ENCODE measurements at regions not wholly inside any gene's neighbourhood (a gene's known extent, or its start where the extent isn't known, plus 50 kb on each side); places are given as distances from the start of the nearest gene placed in this dataset.
A peak's percentile ranks its signal among the peaks of the same experiment; 100 is the strongest.

DNA sequence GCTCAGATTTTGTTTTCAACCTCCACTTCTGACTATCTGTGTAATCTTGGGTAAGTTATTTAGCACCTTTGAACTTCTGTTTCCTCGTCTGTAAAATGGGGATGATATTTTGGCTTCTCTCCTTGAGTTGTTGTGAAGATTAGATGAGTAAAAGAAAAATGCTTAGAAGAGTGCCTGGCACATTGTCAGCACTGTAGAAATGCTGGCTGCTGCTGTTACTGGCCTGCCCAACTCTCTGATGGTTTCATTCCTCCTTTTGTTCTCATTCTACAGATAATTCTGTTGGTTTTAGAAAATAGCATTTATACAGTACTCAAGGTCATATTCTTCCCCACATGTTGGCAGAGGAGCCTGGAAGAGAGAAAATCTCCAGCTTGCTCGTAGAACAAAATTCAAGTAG, 547.2 kb upstream of the JAG1 start:
- no peaks in the 10 kb centered on the region for H3K36me3 ChIP-seq (ENCODE audit: control insufficient read depth in 2 of 2, insufficient read depth in 2 of 2, low read length in 1 of 2)
- H3K4me3 ChIP-seq, result no peak overlapping the region
- no peak overlapping the region for H3K4me2 ChIP-seq (ENCODE audit: control insufficient read depth, insufficient read depth)
- WGBS (ENCODE audit: insufficient coverage, insufficient replicate concordance, low lambda C conversion rate, missing lambda C conversion rate), result 0% methylated on average over 2 of the region's 2 CpGs
- H3K9me3 ChIP-seq (replicated peaks; ENCODE audit: control insufficient read depth, insufficient read depth, low read length), result peaks cover 2% of the 10 kb centered on the region; the same call in 1 of the 3 replicates
- H2AFZ ChIP-seq (ENCODE audit: control insufficient read depth, low read depth, low read length), result peak overlapping the region; percentile 52; the same call in 1 of the 2 replicates
- DNase-seq (ENCODE audit: low read depth, low spot score) (no peak), FAIRE-seq (no peak), ATAC-seq (no peak)
- no peak overlapping the region for H3K9ac ChIP-seq (ENCODE audit: control insufficient read depth, insufficient read depth, low read length)
- TF ChIP-seq MYB (IDR thresholded peaks at IDR 0.05; ENCODE audit: borderline replicate concordance, low read depth, low read length) (no peak), BACH1 (IDR thresholded peaks at IDR 0.05; ENCODE audit: borderline replicate concordance) (no peak), EED (IDR thresholded peaks at IDR 0.05; ENCODE audit: low read depth) (no peak), MXI1 (IDR thresholded peaks at IDR 0.05; ENCODE audit: low read depth, low read length) (no peak), SMAD1 (IDR thresholded peaks at IDR 0.05; ENCODE audit: low read depth, partially characterized antibody) (no peak), ZNF24 (IDR thresholded peaks at IDR 0.05) (no peak), SREBF2 (IDR thresholded peaks at IDR 0.05; ENCODE audit: low read length) (no peak)
- TF ChIP-seq, protein P1, sequence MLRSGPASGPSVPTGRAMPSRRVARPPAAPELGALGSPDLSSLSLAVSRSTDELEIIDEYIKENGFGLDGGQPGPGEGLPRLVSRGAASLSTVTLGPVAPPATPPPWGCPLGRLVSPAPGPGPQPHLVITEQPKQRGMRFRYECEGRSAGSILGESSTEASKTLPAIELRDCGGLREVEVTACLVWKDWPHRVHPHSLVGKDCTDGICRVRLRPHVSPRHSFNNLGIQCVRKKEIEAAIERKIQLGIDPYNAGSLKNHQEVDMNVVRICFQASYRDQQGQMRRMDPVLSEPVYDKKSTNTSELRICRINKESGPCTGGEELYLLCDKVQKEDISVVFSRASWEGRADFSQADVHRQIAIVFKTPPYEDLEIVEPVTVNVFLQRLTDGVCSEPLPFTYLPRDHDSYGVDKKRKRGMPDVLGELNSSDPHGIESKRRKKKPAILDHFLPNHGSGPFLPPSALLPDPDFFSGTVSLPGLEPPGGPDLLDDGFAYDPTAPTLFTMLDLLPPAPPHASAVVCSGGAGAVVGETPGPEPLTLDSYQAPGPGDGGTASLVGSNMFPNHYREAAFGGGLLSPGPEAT (IDR thresholded peaks at IDR 0.05; ENCODE audit: low read depth), result no peak
- no peak overlapping the region for H3K27ac ChIP-seq (ENCODE audit: control insufficient read depth, insufficient read depth)
- SMC1A ChIA-PET (ENCODE audit: uncharacterized antibody, unreplicated experiment), result interaction anchor here (0.8 to 11.1 kb wide), 8 partner anchors 11 to 235 kb away, joined by 3 to 87 read pairs (median 8); no protein-coding TSS in a partner anchor
- no TSS peak for BruUV-seq (replicated peaks)
- no peaks in the 10 kb centered on the region for H3K27me3 ChIP-seq (replicated peaks in 1 of 2; ENCODE audit: control insufficient read depth in 2 of 2, insufficient read depth in 2 of 2, low read length in 1 of 2)
- in situ Hi-C loops (cut with MboI), result no loop called here
- no peaks in the 10 kb centered on the region for H4K20me1 ChIP-seq (ENCODE audit: control insufficient read depth, insufficient read depth)
- intact Hi-C loops (cut with micrococcal nuclease; ENCODE audit: unreplicated experiment), result no loop called here
- no peaks in the 10 kb centered on the region for H3K79me2 ChIP-seq (ENCODE audit: control insufficient read depth, insufficient read depth, low read length)
- RAD21 ChIA-PET (ENCODE audit: unreplicated experiment), result interaction anchor here (0.9 to 2.4 kb wide), 4 partner anchors 11 to 46 kb away, joined by 3 to 24 read pairs (median 4); no protein-coding TSS in a partner anchor
- POLR2A ChIA-PET, result interaction anchor here (1.2 kb wide), 1 partner anchor 29 kb away, joined by 3 read pairs; no protein-coding TSS in a partner anchor
- H3K4me1 ChIP-seq (ENCODE audit: control insufficient read depth, insufficient read depth, low read length), result peaks cover 13% of the 10 kb centered on the region
- CTCF ChIA-PET, result interaction anchor here (1.1 to 4.5 kb wide), 2 partner anchors 14 to 16 kb away, joined by 3 to 22 read pairs; no protein-coding TSS in a partner anchor

Data from GM12878 (cell line).